Loucy (cell line): ENCODE measurements at regions not wholly inside any gene's neighbourhood (a gene's known extent, or its start where the extent isn't known, plus 50 kb on each side); places are given as distances from the start of the nearest gene placed in this dataset.

ENCODE experiments used
- H2AFZ ChIP-seq: fragments of 200-600 bp; sonication (generic); 2 replicates; pipeline ENCODE4 v1.6.0; 2016; ENCODE audit warnings: antibody characterized with exemption, mild to moderate bottlenecking, low read length, moderate library complexity
- H3F3A ChIP-seq: fragments of 200-600 bp; 2 replicates; pipeline ENCODE4 v1.6.0; 2016; ENCODE audit warnings: antibody characterized with exemption, low read depth, mild to moderate bottlenecking
- H3K27me3 ChIP-seq: fragments of 200-600 bp; sonication (generic); 2 replicates; pipeline ENCODE4 v1.6.1; 2014; ENCODE audit warnings: low read length, mild to moderate bottlenecking; ENCODE audit not compliant: insufficient read depth, poor library complexity, severe bottlenecking
- H3K36me3 ChIP-seq: fragments of 200-600 bp; sonication (generic); 2 replicates; pipeline ENCODE4 v1.6.1; 2016; ENCODE audit warnings: low read length; ENCODE audit not compliant: insufficient read depth
- H3K4me1 ChIP-seq: fragments of 200-600 bp; sonication (generic); 2 replicates; pipeline ENCODE4 v1.5.1; 2014; ENCODE audit warnings: low read length, mild to moderate bottlenecking; ENCODE audit not compliant: insufficient read depth, poor library complexity, severe bottlenecking
- H3K4me2 ChIP-seq: fragments of 200-600 bp; sonication (generic); 2 replicates; pipeline ENCODE4 v1.6.0; 2014; ENCODE audit warnings: antibody characterized with exemption, low read length, low read depth, mild to moderate bottlenecking; ENCODE audit not compliant: poor library complexity, severe bottlenecking
- H3K4me3 ChIP-seq: fragments of 200-600 bp; sonication (generic); 2 replicates; pipeline ENCODE4 v1.5.1; 2014; ENCODE audit warnings: low read length, mild to moderate bottlenecking, mixed read lengths; ENCODE audit not compliant: poor library complexity, severe bottlenecking
- H3K79me2 ChIP-seq: fragments of 200-600 bp; sonication (generic); 2 replicates; pipeline ENCODE4 v1.6.1; 2014; ENCODE audit warnings: low read length; ENCODE audit not compliant: insufficient read depth
- H3K9ac ChIP-seq: fragments of 200-600 bp; sonication (generic); 2 replicates; pipeline ENCODE4 v1.6.0; 2014; ENCODE audit warnings: mild to moderate bottlenecking, low read depth, low read length, moderate library complexity; ENCODE audit not compliant: poor library complexity, severe bottlenecking
- H3K9me2 ChIP-seq: fragments of 200-600 bp; sonication (generic); replicated peaks from 2 replicates; pipeline ENCODE4 v1.6.1; 2016; ENCODE audit warnings: low read depth, low read length, mixed read lengths
- H3K9me3 ChIP-seq: fragments of 200-600 bp; sonication (generic); 2 replicates; pipeline ENCODE4 v1.6.1; 2014; ENCODE audit warnings: mild to moderate bottlenecking, antibody characterized with exemption, low read length, low read depth; ENCODE audit not compliant: insufficient read depth
- H4K20me1 ChIP-seq: fragments of 200-600 bp; sonication (generic); 2 replicates; pipeline ENCODE4 v1.6.0; 2014; ENCODE audit warnings: antibody characterized with exemption, low read length, mild to moderate bottlenecking; ENCODE audit not compliant: insufficient read depth, poor library complexity, severe bottlenecking
- EZH2phosphoT487 ChIP-seq: fragments of 200-600 bp; IDR thresholded peaks from 2 replicates; pipeline ENCODE4 v1.6.1; 2018; ENCODE audit warnings: antibody characterized with exemption, mild to moderate bottlenecking, moderate library complexity, borderline replicate concordance
- TF ChIP-seq, protein P1 (sequence below): fragments of 200-600 bp; sonication (generic); conservative IDR thresholded peaks from 2 replicates; pipeline ENCODE4 v1.5.1; 2014; ENCODE audit warnings: mild to moderate bottlenecking, antibody characterized with exemption, low read length

DNA sequence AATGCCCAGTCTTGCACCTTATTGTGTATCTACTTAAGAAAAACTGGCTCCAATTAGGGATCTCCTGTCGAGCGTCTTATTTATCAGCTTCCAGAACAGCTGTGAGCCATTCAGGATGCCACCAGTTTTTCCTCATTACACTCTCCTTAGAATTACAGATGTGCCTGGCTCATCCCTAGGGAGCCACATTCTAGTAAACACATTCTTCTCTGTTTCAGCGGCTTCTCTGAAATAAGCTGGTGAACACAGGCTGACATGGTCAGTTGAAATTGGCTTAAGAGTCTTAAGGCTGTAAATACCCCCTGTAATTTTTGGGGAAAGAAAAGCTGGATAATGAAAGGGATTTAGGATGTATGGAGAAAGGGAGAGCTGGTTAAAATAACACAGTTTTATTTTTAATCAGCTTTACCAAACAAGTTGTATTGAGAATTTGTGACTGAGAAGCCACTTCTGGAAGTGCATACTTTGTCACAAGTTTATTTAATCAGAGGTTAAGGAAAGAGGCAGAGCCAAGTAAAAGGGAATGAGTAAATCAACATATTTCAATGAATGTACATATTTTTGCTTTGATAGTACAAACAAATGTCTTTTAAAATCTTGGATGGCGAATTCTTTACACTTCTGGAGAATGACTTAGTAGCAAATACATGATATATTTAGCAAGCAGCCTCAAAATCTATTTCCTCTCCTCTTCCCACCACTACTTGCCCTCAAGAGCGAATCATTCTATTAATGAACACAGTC is 562.0 kb upstream of the GOT2 start:
- no peak overlapping the region for H3K4me2 ChIP-seq
- H2AFZ ChIP-seq = no peak overlapping the region
- H3K9ac ChIP-seq = no peak overlapping the region
- H3K27me3 ChIP-seq = no peaks in the 10 kb centered on the region
- H3K4me1 ChIP-seq = no peaks in the 10 kb centered on the region
- no peaks in the 10 kb centered on the region for H4K20me1 ChIP-seq
- no peaks in the 10 kb centered on the region for H3K79me2 ChIP-seq
- H3K4me3 ChIP-seq = no peak overlapping the region
- TF ChIP-seq EZH2phosphoT487 = no peak
- TF ChIP-seq, protein P1, sequence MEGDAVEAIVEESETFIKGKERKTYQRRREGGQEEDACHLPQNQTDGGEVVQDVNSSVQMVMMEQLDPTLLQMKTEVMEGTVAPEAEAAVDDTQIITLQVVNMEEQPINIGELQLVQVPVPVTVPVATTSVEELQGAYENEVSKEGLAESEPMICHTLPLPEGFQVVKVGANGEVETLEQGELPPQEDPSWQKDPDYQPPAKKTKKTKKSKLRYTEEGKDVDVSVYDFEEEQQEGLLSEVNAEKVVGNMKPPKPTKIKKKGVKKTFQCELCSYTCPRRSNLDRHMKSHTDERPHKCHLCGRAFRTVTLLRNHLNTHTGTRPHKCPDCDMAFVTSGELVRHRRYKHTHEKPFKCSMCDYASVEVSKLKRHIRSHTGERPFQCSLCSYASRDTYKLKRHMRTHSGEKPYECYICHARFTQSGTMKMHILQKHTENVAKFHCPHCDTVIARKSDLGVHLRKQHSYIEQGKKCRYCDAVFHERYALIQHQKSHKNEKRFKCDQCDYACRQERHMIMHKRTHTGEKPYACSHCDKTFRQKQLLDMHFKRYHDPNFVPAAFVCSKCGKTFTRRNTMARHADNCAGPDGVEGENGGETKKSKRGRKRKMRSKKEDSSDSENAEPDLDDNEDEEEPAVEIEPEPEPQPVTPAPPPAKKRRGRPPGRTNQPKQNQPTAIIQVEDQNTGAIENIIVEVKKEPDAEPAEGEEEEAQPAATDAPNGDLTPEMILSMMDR = no peak
- no peaks in the 10 kb centered on the region for H3K36me3 ChIP-seq
- no peaks in the 10 kb centered on the region for H3K9me3 ChIP-seq
- no peaks in the 10 kb centered on the region for H3F3A ChIP-seq
- no peaks in the 10 kb centered on the region for H3K9me2 ChIP-seq

- H3K9ac ChIP-seq = no peak overlapping the region
- no peaks in the 10 kb centered on the region for H3K27me3 ChIP-seq
- H3K9me3 ChIP-seq = no peaks in the 10 kb centered on the region
- no peaks in the 10 kb centered on the region for H3K79me2 ChIP-seq
- H3K4me3 ChIP-seq = no peak overlapping the region
- no peaks in the 10 kb centered on the region for H3F3A ChIP-seq
- H3K4me2 ChIP-seq = no peak overlapping the region
- H3K36me3 ChIP-seq = no peaks in the 10 kb centered on the region
- no peaks in the 10 kb centered on the region for H3K9me2 ChIP-seq
- no peaks in the 10 kb centered on the region for H4K20me1 ChIP-seq
- no peaks in the 10 kb centered on the region for H3K4me1 ChIP-seq
- no peak for TF ChIP-seq EZH2phosphoT487
- TF ChIP-seq, protein P1 = no peak
- H2AFZ ChIP-seq = no peak overlapping the region
Observed at GRCh38 chr16:59295474-59295873, 561.4 kb upstream of the GOT2 start.

DNA sequence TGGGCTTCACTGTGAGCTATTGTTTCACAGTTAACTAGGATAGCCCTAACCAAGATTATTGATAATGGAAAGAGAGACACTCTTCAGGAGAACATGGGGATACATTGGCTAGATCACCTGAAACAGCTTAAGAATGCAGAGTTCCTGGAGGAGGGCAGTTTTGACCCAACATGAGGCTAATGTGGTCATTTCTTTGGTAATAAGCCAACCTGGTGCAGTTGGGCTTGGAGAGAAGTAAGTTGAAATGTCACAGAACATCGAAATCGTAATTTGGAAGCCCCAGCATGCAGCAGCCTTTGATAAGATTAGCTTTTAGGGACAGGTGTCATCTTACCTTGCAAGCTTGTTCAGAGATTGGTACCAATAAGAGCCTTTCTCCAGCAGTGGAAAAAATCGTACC is 556.6 kb upstream of the GOT2 start:
- H2AFZ ChIP-seq = no peak overlapping the region
- H3K79me2 ChIP-seq = no peaks in the 10 kb centered on the region
- H3K9me2 ChIP-seq = no peaks in the 10 kb centered on the region
- H3K4me3 ChIP-seq = no peak overlapping the region
- TF ChIP-seq, protein P1 = no peak
- no peak for TF ChIP-seq EZH2phosphoT487
- no peaks in the 10 kb centered on the region for H3K27me3 ChIP-seq
- H3K9ac ChIP-seq = no peak overlapping the region
- H3K9me3 ChIP-seq = 0 out of 2 replicates have a peak, but pooled peaks cover 4% of the 10 kb centered on the region
- no peak overlapping the region for H3K4me2 ChIP-seq
- no peaks in the 10 kb centered on the region for H3K4me1 ChIP-seq
- no peaks in the 10 kb centered on the region for H3K36me3 ChIP-seq
- no peaks in the 10 kb centered on the region for H4K20me1 ChIP-seq
- H3F3A ChIP-seq = no peaks in the 10 kb centered on the region
